ENCODE measurements at regions not wholly inside any gene's neighbourhood (a gene's known extent, or its start where the extent isn't known, plus 50 kb on each side); places are given as distances from the start of the nearest gene placed in this dataset.
"Not testable (repeated sequence)": the region's sequence is repeated elsewhere in the genome, so short reads cannot be mapped to it uniquely, and the experiment has no call there.

DNA sequence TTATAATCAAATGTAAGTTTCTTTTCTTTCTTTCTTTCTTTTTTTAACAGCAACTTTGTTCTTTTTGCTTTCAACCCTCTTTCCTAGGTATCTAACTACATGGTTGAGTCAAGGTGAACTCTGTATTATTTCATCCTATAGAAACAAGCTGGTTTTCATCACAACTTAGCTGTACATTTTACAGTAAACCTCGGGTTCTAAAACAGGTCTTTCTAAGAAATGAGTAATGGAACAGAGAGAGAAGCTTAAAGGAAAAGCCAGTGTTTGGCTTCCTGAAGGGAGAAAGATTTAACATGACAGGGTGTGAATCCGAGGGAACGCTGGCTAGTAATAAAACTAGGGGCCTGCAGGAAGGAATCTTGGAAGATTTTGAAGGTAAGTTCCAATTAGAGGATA, 143.4 kb upstream of the ITGB1 start:
- no peak for DNase-seq (ENCODE audit: low read depth in 2 of 2)

DNA sequence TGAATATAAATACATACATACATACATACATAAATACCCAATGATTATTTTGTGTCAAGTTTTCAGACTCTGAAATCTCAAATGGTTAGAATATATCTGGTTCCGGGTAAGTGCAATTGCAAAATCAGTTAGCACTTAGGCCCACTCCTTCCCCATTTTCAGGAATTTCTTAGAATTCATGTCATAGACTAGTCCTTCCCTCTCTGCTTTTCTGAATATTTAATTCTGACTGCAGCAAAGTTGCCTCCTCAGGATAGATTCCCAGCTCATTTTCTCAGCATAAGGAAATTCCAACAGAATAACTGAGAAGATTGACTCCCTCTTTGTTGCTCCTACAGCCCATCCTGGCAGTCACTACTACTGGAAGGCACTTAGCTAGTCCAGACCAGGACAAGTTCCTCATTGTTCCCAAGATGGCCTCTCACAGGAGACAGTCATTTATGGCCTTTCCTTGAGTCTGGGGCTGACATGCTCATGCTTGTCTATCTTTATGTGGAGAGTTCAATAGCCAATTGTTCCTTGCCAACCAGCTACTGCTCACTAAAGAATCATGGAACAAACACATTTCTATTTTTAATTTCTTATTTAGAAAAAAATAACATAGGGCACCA, 142.9 kb upstream of the ITGB1 start:
- DNase-seq (ENCODE audit: low read depth in 2 of 2), result no peak

DNA sequence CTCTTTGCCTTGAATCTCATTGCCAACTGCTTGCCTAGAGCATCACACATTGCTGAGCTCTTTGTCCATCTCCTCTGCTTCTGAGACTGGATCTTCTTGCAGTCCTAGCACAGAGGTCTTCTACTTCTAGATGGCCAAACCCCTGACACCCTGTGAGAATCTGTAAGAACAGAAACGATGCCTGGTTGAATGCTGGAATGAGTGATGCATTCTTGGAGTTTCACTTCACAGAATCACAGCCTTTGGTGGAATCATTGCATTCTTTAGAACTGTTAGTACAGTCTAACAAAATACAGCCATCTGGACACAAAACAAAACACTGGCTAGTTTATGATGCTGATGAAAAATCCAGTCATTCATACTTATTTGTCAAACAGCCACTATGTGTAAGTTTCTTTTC, 141.7 kb upstream of the ITGB1 start:
- DNase-seq (ENCODE audit: low read depth in 2 of 2), result peak; percentile 60 to 65

GRCh38 chr10:33098951-33099663, 141.1 kb upstream of the ITGB1 start:
- no peak for DNase-seq (ENCODE audit: low read depth in 2 of 2)

DNA sequence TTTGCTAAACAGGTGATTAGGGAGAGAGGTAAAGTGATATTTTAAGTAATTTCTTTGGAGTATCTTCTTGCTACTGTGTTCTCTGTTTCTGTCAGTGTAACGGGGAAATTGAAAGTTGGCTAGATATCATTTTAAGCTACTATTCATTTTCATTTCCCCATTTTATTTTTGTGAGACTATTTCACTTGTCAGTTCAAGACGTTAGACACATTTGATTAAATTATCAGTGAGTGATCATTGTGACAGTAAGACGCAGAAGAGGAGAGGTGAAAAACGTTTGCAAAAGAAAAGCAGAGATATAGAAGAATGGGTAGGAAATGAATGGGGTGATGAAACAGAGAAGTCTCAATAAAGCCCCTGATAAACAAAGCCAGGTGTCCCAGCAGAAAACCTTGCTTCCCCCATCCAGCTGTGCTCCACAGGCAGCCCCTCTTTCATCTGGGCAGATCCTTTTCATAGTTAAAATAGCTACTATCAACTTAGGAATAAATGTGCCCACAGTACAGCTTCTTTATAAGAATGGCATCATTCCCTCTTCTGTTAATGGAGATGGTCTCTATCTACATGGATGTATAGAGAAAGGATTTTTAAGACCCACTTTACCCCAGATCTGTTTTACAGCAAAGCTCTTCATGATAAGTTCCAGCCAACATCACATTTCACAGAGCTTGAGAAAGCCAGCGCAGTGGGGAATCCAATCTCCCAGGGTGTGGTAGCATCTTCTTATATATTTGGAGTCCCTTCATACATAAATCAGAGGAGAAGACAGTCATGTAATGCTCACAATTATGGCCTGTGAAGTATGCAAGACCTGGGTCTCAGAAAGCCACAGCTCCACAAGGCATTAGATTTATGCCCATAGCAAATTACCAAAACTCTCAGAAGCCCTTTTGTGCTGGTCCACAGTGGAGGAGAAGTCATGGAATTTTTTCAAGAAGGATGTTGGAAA, 138.1 kb upstream of the ITGB1 start:
- DNase-seq (ENCODE audit: low read depth in 2 of 2), result no peak

DNA sequence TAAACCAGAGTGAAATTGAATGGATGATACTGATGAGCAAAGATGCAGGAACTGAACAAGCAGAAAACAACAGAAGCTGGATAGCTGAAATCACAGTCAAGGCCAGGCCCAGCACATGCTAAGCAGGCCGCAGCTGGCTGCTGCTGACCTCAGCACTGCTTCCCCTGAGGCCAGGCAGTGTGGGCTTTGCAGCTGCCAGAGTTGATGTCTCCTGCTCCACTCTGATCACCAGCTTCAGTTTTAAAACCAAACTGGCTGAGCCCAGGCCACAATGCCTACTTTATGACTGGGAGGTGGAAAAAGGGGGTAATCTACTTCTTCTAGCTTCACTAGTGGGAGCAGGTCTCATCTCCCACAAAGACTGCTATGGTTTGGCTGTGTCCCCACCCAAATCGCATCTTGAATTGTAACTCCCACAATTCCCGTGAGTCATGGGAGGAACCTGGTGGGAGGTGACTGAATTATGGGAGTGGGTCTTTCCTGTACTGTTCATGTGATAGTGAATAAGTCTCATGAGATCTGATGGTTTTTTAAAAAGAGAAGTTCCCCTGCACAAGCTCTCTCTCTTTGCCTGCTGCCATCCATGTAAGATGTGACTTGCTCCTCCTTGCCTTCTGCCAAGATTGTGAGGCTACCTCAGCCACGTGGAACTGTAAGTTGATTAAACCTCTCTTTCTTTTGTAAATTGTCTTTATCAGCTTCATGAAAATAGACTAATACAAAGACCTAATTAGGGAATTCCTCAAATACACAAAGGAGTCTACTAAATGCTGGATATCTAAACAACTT, 136.4 kb upstream of the ITGB1 start:
- no peak for DNase-seq (ENCODE audit: low read depth in 2 of 2)

- no peak for DNase-seq (ENCODE audit: low read depth in 2 of 2)
These were observed 135.3 kb upstream of the ITGB1 start for GRCh38 chr10:33093362-33093761.

DNA sequence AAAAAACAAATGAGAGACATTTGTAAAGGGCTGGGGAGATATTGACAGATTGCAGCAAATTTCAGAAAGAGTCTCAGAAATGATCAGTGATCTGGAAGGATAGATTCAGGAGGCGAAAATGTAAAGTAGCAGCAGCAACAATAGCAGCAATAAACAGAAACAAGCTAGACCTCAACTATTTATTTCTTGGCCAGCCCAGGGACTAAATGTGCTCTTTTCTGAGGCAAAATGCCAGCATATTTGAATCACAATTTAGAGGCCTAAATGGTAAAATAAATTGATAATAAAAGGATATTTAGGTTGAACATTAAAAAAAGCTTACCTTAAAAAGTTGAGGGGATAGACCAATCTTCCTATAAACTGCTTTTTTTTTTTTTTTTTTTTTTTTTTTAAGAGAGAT, 134.6 kb upstream of the ITGB1 start:
- DNase-seq (ENCODE audit: low read depth in 2 of 2), result no peak

DNA sequence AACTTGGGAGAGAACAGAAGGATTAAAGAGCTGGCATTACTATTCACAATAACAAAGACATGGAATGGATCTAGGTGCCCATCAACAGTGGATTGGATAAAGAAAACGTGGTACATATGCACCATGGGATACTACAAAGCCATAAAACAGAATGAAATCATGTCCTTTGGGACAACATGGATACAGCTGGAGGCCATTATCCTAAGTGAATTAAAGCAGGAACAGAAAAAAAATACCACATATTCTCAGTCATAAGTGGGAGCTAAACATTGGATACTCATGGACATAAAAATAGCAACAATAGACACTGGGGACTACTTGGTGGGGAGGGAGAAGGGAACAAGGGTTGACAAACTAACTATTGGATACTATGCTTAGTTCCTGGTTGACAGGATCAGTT, 133.2 kb upstream of the ITGB1 start:
- no peak for DNase-seq (ENCODE audit: low read depth in 2 of 2)

GRCh38 chr10:33088990-33089389, 131.0 kb upstream of the ITGB1 start:
- DNase-seq (ENCODE audit: low read depth in 2 of 2), result no peak

DNA sequence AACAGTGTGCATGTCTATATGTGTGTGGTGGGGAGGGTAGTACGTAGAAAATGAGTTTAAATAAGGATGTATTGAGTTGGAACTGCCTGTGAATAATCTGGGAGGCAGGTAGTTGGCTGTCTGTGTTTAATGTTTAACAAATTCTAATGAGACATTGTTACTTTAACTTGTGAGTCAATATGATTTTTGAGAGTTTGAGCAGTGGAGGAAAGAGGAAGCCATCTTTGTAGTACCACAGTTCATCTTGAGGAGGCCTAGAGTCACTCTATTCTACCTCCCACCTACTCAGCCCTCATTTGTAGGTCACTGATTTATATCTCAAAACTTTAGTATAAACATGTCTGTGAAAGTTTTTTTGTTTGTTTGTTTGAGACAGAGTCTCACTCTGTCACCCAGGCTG, 129.9 kb upstream of the ITGB1 start:
- no peak for DNase-seq (ENCODE audit: low read depth in 2 of 2)

GRCh38 chr10:33087152-33087551, 129.1 kb upstream of the ITGB1 start:
- no peak for DNase-seq (ENCODE audit: low read depth in 2 of 2)

GRCh38 chr10:33086100-33086499, 128.1 kb upstream of the ITGB1 start:
- no peak for DNase-seq (ENCODE audit: low read depth in 2 of 2)

GRCh38 chr10:33085313-33085833, 127.3 kb upstream of the ITGB1 start:
- DNase-seq (ENCODE audit: low read depth in 2 of 2), result no peak

DNA sequence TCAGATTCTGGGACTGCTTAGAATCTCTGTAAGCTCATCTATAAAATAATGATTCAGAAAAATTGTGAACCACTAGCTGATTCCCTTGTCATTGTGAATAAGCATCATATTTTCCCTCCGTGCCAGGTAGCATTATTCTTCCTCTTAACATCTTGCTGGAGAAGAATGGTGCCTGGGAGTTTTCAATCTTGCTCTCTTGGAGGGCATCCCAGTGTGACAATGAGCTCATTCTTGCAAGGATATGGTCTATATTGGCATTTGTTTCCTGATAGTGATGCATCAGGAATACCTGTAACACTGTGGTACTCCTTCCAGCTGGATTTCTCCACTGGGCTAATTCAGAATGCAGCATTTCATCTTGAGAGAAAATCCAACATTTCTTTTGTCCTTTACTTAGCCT, 126.4 kb upstream of the ITGB1 start:
- no peak for DNase-seq (ENCODE audit: low read depth in 2 of 2)

DNA sequence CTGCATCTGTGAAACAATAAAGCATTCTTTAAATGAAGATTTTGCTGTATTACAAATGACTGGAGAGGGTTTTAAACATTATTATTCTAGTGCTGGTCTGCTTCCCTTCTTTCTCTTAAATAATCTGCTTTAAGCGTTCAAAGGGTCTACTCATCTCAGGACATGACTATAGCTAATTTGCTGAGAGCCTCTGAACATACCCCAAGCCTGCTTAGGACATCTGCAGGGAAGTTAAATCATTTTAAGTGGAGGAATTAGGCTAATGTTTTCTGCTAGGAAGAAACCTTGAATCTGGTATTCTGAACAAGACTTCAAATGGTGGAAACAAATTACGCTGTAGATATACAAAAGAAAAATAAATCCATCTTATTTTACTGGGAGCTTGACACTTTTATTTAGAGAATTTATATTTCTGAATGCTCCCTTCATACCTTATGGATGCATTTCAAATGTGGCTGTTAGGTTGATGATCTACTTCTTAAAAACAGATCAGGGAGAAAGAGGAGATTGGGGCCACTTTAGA, 124.4 kb upstream of the ITGB1 start:
- DNase-seq (ENCODE audit: low read depth in 2 of 2), result no peak

DNA sequence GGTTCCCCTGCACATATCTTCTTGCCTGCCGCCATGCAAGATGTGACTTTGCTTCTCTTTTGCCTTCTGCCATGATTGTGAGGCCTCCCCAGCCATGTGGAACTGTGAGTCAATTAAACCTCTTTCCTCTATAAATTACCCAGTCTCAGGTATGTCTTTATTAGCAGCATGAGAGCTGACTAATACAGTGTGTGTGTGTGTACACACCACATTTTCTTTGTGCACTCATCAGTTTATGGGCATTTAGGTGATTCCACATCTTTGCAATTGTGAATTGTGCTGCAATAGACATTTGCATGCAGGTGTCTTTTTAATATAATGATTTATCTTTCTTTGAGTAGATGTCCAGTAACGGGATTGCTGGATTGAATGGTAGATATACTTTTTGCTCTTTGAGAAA, 122.4 kb upstream of the ITGB1 start:
- DNase-seq (ENCODE audit: low read depth in 2 of 2), result not testable (repeated sequence)

- no peak for DNase-seq (ENCODE audit: low read depth in 2 of 2)
These were observed 116.4 kb upstream of the ITGB1 start for GRCh38 chr10:33074443-33074842.

- DNase-seq (ENCODE audit: low read depth in 2 of 2), result no peak
These were observed 115.8 kb upstream of the ITGB1 start for GRCh38 chr10:33073641-33074415.

DNA sequence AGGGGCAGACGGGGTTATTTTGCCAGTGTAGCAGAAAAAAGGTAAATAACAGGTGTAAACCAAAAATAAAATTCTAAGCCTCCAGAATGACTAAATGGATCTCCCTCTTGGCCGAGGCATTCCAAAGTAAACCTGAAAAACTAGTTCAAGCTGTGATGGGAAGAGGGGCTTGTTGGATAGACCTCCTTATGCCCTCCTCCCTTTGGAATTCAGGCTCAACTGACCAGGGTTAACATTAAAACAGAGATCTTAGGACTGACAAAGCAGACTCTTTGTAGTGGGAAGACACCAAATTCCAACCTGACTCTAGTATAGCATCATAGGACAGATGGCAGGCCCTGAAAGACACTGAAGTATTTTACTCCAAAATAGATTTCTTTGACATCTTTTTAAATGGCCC, 113.8 kb upstream of the ITGB1 start:
- DNase-seq (ENCODE audit: low read depth in 2 of 2), result no peak

GRCh38 chr10:33070101-33070500, 112.1 kb upstream of the ITGB1 start:
- no peak for DNase-seq (ENCODE audit: low read depth in 2 of 2)

Measured in fibroblast of skin of left biceps (primary cell).